NCI-H2081 treated with DMSO at 0.1 percent for 48 hours (cell line): ENCODE measurements at regions not wholly inside any gene's neighbourhood (a gene's known extent, or its start where the extent isn't known, plus 50 kb on each side); places are given as distances from the start of the nearest gene placed in this dataset.

Experiments
- DNase-seq: peaks from one replicate; lab custom pipeline; 2025; lab: John Stamatoyannopoulos, UW

GRCh38 chr7:13035233-13035632 lies 347.8 kb downstream of the ARL4A start:
- no peak for DNase-seq

- DNase-seq: no peak
These were observed 348.9 kb downstream of the ARL4A start for GRCh38 chr7:13036256-13036780.

DNA sequence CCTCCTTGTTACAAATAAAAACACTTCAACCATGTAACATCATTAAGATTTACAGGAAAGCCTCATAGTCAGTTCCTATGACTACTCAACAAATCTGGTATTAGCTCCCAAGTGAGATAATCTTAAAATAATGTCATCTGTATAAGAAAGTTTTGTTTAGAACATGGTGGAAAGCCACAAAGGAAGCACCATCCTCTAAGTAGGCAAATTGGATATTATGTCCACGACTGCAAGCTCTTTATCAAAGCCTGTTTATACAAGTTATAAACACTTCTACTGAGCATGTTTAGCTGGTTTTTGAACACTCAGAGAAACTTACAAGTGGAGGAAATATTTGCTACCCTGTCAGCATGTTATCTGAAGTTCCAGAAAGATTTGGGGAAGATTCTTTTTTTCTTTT lies 349.8 kb downstream of the ARL4A start:
- no peak for DNase-seq

DNA sequence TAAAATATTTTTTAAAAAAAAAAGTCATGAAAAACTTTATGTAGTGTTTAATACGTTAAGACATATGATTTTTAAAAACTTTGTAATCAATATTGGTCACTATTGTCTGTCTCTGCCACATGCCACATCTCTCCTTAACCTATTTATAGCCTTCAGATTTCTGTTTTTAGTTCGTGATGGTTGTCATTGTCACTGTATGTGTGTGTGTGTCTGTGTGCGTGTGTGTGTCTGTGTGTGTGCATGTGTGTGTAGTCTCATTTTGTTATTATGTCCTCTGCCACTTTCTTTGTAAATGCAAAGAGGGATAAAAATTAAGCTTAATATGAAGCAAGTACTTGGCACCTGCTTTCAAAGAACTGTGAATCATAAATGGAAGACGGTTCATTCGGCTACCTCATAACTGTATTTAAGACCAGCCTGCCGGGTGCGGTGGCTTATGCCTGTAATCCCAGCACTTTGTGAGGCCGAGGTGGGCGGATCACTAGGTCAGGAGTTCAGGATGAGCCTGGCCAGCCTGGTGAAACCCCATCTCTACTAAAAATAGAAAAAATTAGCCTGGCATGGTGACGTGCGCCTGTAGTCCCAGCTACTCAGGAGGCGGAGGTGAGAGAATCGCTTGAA lies 354.0 kb downstream of the ARL4A start:
- DNase-seq: no peak

GRCh38 chr7:13042605-13043236 lies 355.3 kb downstream of the ARL4A start:
- DNase-seq: no peak

- DNase-seq: no peak
These were observed 356.9 kb downstream of the ARL4A start for GRCh38 chr7:13044309-13044708.

- DNase-seq: no peak
These were observed 359.6 kb downstream of the ARL4A start for GRCh38 chr7:13047061-13047460.

DNA sequence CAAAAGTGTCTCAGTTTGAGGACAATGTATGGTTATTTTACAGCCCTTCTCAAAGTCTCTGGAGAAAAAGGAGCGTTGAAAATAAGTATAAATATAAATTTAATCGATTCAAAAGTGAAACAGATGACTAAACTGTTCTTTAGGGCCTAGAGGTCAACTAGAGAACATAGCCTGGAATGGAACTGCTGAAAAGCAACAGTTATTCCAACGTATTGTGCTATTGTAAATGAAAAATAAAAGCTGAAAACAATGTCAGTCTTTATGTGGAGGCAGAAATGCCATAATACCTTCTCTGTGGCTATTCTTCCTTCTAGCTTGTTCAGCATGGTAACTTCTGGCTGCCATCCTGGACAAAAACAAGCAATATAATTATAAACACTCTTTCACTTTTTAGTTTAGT lies 362.5 kb downstream of the ARL4A start:
- no peak for DNase-seq

GRCh38 chr7:13050703-13051102 lies 363.3 kb downstream of the ARL4A start:
- no peak for DNase-seq

DNA sequence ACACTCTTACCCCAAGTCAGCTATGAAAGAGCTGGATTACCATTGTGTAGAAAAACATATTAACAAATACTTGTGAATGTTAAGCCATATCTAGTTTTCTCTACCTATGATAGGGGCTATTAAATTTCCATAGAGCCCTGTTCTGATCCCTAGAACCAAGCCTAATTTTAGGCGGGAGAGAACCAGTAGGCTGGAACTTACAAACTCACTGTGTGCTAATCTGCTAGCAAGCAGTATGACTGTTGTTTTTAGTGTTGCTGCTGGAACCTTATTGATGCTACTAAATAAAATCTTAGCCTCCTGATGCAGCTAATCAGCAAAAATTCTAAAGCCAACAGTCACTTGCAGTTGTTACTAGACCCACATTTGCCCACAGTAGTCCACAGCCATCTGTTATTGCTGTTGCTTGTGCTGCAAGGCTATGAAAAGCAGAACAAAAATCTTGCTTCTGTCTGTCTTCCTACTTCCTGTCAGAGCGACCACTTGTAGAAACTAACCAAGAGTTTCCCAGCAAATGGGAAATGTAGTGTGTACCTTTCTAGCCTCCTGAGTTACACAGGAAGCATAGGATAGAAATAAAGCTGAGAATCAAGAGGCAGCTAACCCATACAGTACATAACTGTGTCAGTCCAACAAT lies 368.4 kb downstream of the ARL4A start:
- DNase-seq: no peak

- no peak for DNase-seq
These were observed 370.2 kb downstream of the ARL4A start for GRCh38 chr7:13057462-13058200.

- DNase-seq: no peak
These were observed 372.7 kb downstream of the ARL4A start for GRCh38 chr7:13060173-13060572.

GRCh38 chr7:13061115-13061514 lies 373.7 kb downstream of the ARL4A start:
- DNase-seq: no peak

DNA sequence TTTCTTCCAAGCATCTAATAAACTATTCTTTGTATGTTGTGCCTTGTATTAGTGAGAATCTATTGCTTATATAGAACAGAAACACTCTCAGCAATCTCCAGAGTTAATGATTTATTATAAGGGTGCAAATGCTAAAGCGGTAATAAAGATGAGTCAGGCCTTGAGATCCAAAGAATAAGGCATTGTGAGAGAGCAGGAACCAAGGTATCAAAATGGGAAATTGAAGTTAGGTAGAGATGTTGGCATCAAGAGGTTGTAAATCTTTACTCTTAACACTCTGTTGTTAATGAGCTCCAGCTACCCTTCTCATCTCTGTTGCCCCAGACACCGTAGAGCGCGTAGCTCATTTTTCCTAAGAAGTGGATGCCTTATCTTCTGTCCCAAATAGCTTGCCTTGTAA lies 375.2 kb downstream of the ARL4A start:
- no peak for DNase-seq

- DNase-seq: no peak
These were observed 379.6 kb downstream of the ARL4A start for GRCh38 chr7:13067036-13067435.

- DNase-seq: no peak
These were observed 380.6 kb downstream of the ARL4A start for GRCh38 chr7:13068032-13068431.

GRCh38 chr7:13069841-13070240 lies 382.4 kb downstream of the ARL4A start:
- no peak for DNase-seq

DNA sequence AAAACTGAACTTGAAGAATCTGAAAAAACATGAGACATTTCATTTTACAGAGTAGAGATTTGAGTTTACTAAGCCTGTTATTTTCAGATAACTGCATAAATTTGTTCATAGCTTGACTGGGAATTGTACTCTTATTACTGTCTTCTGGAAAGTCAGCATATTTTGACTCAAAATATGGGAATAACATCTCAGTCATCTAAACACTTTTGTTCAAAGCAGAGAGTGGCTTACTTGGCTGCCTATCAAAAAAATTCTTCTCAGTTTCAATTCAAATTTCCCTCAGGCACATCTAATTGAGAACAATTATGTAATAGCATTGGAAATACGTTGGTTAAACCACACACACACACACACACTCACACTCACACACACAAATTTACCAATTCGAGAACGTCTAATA lies 384.6 kb downstream of the ARL4A start:
- DNase-seq: no peak

- DNase-seq: no peak
These were observed 390.0 kb downstream of the ARL4A start for GRCh38 chr7:13077466-13077865.

- DNase-seq: no peak
These were observed 390.7 kb downstream of the ARL4A start for GRCh38 chr7:13078105-13078504.

GRCh38 chr7:13090959-13091358 lies 403.5 kb downstream of the ARL4A start:
- no peak for DNase-seq

- no peak for DNase-seq
These were observed 404.7 kb downstream of the ARL4A start for GRCh38 chr7:13091974-13092707.
